EL (cell line): ENCODE measurements at regions not wholly inside any gene's neighbourhood (a gene's known extent, or its start where the extent isn't known, plus 50 kb on each side); places are given as distances from the start of the nearest gene placed in this dataset.
"Not testable (repeated sequence)": the region's sequence is repeated elsewhere in the genome, so short reads cannot be mapped to it uniquely, and the experiment has no call there.

Experiments
- DNase-seq: peaks from one replicate; pipeline ENCODE4 v3.0.0-alpha.2; 2016

DNA sequence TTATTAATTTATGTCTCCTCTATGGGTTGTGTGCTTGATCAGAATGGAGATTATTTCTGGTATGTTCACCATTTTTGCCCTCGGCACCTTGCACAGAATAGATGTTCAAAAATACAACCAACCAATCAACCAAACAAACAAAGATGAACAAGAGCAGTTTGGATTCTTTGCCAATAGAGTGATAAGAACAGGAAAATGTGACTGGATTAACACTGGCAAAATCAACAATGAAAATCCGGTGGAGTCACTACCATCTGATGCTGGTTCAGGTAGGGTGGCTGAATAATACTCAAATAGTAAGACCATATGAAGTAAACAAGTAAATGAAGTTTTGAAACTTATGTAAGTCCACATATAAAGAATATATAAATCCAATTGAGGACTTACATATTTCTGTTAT, 685.0 kb upstream of the EPHA5 start:
- no peak for DNase-seq

DNA sequence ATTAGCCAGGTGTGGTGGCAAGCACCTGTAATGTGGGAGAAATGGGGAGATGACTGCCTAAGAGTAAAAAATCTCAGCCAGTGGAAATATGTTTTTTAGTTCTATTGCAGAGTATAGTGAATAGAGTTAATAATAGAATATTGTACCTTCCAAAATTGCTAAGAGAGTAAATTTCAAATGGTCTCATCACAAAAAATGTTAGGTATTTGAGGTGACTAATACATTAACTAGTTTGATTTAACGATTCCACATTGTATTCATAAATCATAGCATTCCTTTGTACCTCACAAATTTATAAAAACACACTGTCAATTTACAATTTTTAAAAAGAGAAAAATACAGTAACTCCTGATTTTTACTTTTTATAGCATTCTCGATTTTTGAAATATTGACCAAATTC, 681.5 kb upstream of the EPHA5 start:
- peak; percentile 35 for DNase-seq

DNA sequence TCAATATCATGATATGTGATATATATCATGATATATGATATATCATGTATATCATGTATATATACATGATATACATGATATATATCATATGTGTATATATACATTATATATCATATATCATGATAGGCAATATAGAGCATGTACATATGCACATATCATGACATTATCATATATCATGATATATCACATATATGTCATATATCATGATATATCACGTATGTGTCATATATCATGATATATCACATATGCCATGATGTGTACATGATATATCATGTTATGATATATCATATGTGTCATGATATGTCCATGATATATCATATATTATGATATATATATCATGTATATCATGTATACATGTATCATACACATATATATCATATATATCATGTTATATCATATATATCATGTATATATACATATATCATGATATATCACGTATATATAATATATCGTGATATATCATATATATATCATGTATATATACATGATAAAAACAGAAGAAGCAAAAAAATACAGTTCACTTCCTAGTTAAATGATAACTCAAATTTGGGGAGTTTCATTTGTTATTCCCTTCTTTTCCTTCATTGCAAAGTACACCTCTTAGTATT, 670.1 kb upstream of the EPHA5 start:
- no peak for DNase-seq

DNA sequence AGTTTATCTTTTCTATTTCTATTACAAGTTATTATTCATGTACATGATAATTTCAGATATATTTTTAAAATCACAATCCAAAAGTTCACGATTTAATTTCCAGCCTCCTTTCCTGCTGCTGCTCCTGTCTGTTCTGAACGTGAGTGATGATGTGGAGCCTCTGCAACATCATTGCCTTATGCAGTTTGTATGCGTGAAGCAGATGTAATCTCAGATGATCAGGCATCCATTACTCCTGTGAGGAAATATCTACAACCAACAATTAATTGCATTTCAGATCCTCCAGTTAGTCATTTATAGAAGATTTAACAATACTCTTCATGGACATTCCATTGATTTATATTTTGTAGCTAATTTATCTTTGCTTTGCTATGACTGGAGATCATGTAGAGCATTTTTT, 668.7 kb upstream of the EPHA5 start:
- no peak for DNase-seq

DNA sequence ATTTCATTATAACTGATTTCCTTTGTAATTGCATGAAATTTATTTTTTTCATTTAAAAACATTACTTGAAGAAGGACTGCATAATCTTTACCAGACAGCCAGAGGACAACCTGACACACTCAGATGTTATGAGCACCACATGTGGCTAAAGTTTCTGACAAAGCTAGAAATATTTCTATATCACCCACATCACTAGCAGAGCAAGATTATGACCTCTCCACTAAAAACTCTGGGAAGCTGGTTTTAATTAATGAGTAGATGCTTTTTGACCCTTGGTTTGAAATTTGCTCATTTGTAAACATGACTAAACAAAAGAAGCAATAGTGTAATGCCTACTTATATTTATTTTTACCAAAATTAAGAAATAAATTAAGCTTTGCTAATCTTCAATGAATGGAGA, 661.5 kb upstream of the EPHA5 start:
- DNase-seq = peak; percentile 49

DNA sequence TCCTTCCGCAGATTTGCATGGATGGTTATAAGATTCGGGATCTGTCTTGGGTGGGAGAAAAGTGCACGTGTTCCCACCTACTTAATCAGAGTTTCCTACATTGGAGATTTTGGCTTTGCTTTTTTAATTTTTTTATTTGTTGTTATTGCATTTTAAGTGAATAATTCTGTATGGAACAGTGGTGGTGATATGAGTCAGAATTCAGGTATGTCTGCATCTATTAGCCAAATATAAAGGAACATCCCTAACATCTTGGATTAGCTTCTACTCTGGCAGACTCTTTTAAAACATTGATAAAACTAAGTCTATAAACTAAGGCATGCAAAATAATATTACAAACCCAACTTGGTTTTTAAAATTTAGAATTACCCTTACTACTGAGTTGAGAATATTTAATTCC, 659.8 kb upstream of the EPHA5 start:
- peak; percentile 15 for DNase-seq

DNA sequence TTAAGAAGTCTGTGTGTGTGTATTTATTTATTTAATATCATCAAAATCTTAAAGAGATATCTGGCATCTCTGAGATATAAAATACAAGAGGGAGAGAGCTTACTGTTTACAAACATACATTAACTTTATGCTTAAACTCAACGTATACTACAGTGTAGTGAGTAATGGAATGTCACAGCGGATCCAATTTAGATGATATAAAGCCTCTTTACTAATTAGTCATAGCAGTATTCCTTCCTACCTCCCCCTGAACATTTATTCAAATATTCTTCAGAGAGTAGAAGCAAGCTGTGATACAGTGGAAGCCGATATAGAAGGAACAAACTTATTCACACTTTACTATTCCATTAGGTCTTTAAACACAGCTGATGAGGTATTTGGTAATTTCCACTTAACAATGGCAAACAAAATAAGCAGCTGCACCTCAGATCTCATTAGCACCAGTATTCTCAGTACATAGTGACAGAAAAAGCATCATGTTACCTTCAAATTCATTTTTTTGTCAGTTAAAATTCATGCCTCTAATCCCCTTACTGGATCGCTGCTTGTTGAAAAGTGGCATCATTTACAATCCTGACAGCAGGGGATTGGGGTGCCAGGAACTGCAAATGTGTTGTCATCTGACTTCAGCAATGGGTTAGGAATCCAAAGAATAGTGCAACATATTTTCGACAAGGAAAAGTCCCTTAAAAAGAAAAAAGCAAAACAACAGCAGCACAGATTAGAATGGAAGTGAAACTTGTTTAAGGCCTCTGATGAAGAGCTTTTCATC, 658.7 kb upstream of the EPHA5 start:
- DNase-seq = no peak

DNA sequence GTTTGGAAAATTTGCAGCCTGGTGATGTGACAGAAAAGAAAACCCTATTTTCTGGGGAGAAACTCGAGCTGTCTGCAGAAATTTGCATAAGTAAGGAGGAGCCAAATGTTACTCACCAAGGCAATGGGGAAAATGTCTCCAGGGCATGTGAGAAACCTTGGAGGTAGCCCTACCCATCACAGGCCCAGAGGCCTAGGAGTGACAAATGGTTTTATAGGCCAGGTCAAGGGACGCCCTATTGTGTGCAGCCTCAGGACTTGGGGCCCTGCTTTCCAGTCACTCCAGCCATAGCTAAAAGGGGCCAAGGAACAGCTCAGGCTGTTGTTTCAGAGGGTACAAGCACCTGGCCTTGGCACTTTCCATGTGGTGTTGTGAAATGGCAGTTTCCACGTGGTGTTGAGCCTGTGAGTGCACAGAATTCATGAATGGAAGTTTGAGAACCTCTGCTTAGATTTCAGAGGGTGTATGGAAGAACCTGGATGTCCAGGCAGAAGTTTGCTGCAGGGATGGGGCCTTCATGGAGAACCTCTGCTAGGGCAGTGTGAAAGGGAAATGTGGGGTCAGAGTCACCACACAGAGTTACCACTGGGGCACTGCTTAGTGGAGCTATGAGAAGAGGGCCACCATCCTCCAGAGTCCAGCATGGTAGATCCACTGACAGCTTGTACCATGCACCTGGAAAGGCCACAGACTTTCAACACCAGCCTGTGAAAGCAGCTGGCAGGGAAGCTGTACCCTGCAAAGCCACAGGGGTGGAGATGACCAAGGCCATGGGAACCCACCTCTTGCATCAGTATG, 637.6 kb upstream of the EPHA5 start:
- DNase-seq = no peak

DNA sequence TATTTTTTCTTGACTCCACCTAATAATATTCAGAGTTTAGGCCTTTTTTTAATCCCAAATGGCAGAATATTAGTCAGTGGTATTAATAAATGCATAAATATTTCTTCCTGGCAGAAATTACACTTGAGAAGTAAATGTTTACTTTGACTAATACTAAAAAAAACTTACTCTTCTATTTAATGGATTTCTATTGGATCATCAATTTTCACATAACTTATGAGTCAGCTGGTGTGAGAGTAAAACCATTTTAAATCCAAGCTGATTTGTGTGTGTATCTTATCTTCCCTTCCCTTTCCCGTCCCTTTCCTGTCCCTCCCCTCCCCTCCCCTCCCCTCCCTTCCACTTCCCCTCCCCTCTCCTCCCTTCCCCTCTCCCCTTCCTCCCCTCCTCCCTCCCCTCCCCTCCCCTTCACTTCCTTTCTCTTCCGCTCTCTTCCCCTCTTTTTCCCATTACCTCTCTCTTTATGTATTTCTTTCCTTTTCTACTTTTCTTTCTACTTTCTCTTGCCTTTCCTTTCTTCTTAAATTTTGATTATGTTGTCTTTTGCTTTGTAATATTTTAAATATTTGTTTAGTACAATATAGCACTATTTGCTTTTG, 630.1 kb upstream of the EPHA5 start:
- DNase-seq = peak; percentile 2

DNA sequence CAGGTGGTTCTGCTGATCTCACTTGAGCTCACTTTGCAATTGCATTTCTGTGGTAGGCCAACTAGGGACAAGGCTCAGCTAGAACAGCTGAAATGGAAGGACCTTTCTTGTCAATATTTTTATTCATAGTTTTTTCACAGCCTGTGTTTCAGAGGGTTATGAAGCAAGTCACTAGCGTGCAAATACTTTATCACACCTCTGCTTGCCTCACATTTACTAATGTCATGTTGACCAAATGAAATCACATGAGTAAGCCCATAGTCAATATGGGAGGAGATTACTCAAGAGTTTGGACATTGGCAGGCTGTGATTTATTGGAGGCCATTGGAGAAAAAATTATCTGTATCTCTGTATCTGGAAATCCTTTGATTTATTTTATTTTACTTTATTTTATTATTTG, 628.3 kb upstream of the EPHA5 start:
- no peak for DNase-seq

DNA sequence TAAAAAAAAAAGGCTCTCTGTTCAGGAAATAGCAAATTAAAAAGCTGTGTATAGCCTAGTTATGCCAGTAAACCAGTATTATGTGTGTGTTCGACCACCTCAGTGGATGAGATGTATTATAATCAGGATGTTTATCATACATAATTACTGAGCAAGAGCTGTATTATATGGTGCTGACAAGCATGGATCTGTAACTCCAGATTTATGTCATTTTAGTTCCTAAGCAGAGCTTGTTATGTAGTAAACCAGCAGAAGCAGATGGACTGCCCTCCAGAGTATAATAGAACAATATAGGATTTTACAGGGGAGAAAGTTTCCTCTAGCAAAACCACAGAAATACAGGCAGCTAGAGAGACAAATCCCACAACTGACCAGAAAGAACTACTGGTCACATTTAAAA, 627.4 kb upstream of the EPHA5 start:
- no peak for DNase-seq

DNA sequence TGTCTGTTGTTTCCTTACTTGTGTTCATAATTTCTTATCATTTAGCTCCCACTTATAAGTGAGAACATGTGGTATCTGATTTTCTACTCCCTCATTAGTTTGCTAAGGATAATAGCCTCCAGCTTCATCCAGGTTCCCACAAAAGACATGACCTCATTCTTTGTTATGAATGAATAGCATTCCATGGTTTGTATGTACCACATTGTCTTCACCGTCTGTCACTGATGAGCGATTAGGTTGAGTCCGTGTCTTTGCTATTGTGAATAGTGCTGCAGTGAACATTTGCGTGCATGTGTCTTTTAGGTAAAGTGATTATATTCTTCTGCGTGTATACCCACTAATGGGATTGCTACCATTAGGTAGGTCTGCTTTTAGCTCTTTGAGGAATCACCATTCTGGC, 624.3 kb upstream of the EPHA5 start:
- peak; percentile 48 for DNase-seq

DNA sequence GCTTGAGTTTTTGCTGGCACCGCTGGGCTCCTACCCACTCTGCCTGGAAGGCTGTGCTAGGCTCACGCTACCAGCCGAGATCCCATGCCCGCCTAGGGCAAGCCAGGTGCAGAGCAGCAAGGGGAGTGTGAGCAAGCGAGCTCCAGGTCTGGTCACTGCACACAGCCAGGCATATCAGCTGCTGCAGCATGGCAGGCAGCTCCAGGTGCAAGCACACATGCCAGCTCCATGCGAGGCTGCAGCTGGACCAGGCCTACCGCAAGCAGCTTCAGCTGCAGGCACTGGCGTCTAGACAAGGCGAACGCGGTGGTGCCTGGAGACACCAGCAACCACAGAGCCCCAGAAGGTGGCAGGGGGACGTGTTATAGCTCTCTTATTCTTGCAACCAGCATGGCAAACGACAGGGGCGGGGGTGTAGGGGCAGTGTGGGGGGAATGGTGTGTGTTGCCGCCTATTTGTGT, 614.7 kb upstream of the EPHA5 start:
- no peak for DNase-seq

DNA sequence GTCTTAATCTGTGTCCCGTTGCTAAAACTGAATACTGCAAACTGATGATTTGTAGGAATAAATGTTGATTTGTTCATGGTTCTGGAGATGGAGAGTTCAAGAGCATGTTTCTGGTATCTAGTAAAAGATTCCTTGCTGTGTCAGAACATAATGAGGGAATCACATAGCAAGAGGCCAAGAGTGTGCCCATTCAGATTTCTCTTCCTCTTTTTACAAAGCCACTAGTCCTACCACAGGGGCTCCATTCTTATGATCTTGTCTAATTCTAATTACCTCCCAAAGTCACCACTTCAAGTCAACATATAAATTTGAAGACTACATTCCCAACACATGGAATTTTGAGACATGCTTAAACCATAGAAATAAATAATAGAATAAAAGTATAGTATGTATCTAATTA, 608.8 kb upstream of the EPHA5 start:
- no peak for DNase-seq

DNA sequence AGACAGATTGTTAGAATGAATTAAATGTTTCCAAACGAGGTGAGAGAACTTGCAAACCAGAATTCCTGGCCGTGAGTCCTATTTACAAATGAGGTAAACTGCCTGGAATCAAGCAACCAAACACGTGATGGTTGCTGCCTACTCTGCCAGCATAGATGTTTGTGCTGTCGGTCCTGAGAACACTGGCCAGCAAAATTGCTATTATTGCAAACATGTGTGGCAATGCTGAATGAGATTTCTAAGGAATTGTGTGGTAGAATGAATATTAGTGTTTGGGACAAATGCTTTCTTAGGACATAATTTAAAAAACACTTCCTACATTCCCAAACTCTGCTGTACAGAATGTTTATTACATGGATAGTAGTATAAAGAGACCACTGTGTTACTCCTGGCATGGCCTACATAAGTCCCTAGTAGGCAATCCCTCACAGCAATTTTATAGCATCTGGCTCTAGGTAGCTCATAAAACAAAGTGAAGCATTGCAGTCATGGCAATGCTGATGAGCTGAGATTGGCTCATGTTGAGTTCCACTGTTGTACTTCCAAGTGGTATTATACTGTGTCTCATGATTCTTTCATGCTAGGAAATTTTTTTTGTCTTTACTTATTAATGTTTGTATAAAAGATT, 605.2 kb upstream of the EPHA5 start:
- no peak for DNase-seq

DNA sequence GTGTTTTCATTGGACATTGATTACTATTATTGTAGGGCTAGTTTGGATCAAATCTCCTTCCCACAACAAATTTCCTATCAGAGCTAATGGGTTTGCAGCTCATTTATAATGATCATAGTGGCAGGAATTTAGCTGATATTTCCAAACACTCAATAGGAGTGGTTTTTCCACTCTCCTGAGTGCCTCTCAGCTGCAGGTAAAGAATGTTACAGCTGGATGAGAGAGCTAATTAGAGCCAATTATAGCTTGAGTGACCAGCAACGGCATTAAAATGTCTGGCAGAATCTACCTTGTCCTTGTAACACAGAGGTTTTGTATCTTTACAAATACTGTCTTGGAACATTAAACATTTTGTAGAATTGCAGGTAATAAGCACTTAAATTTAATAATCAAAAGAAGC, 602.8 kb upstream of the EPHA5 start:
- no peak for DNase-seq

DNA sequence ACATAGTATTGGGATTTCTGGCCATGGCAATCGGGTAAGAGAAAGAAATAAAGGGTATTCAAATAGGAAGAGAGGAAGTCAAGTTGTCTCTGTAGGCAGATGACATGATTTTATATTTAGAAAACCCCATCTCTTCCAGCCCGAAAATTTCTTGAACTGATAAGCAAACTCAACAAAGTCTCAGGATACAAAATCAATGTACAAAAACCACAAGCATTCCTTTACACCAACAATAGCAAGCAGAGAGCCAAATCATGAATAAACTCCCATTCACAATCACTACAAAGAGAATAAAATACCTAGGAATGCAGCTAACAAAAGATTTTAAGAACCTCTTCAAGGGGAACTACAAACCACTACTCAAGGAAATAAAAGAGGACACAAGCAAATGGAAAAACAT, 600.1 kb upstream of the EPHA5 start:
- not testable (repeated sequence) for DNase-seq

DNA sequence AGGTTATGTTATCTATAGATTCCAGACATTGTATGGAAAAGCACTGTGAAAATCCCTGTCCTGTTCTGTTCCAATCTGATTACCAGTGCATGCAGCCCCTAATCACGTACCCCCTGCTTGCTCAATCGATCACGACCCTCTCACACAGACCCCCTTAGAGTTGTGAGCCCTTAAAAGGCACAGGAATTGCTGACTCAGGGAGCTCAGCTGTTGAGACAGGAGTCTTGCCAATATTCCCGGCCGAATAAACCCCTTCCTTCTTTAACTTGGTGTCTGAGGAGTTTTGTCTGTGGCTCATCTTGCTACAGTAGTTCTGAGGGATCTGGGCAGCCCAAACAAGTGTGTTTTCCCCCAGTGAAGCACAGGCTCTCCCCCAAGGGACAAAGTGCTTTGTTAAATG, 596.3 kb upstream of the EPHA5 start:
- DNase-seq = not testable (repeated sequence)

DNA sequence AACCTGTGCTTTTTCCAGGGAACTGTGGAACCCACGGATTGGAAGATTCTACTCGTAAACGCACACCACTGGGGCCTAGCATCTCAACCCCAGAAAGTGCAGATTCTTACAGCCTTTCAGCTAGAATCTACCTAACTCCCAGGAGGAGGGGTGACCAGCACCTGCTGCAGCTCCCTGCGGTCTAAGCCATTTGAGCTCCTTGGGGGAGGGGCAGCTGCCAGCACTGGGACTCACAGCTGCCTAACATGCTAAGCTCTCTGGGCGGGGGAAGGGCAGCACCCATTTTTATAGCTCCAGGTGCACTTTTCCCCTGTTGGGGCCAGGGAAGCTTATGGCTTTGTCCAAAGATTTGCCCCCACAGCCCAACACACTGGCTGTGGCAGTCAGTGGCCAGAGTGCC, 595.7 kb upstream of the EPHA5 start:
- no peak for DNase-seq

DNA sequence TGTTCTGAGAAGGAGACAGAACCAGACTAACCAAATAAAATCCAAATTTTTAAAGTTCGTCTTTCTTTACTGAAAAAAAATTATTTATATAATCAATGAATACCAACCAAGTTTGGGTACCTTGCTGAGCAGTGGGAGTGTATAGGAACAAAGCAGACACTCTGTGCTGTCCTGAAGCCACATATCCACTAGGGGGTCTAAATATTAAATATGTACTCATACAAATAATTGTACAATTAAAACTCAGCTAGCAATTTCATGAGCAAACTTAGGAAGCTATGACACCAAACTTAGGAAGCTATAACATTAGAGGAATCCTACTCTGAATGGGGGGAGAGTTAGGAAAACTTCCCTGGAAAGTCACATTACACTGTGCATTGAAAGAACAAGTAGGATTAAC, 582.0 kb upstream of the EPHA5 start:
- DNase-seq = peak; percentile 1

DNA sequence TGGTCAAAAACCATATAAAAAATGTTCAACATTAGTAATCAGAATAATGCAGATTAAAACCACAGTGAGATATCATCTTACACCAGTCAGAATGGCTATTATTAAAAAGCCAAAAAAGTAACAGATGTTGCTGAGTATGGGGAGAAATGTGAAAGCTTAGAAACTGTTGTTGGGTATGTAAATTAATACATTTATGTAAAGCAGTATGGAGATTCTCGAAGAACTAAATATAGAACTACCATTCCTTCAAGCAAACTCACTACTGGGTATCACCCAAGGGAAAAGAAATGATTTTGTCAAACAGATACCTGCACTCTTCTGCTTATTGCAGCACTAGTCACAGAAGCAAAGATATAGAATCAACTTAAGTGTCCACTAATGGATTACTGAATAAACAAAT, 576.4 kb upstream of the EPHA5 start:
- no peak for DNase-seq

DNA sequence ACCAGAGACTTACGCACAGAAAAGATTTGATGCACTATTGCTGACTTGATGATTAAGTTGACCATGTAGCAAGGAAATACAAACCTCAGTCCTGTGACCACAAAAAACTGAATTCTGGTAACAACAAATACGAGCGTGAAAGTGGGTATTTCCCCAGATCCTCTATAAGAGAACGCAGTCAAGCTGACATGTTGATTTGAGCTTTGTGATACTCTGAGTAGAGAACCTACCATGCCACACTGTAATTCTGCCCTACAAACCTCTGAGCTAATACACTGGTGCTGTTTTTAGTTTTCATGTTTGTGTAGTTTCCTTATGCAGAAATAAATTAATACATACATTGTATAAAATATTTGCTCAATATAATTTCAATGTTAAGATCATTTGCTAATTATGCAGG, 565.6 kb upstream of the EPHA5 start:
- DNase-seq = no peak

DNA sequence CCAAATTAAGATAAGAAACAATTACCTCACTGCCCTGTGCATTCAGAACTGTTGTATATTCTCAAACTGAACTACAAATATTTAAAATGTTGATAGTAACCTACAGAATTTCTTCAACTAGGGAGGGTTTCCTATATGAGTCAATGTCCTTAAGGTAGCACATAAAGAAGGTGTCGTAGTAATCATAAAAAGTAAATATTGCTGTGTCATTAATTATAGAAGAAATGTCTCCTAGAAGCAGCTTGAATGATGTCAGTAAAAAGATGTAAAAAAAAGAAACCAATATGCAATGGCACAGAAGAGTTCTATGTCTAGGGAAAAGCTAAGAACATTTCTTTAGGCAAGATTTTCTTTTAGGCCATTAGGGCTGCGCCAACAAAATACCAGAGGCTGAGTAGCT, 559.6 kb upstream of the EPHA5 start:
- no peak for DNase-seq
